Testis (tissue), 2 donors: ENCODE measurements at regions not wholly inside any gene's neighbourhood (a gene's known extent, or its start where the extent isn't known, plus 50 kb on each side); places are given as distances from the start of the nearest gene placed in this dataset.

Experiments used
- POLR2A ChIP-seq: fragments of 450-650 bp; IDR thresholded peaks from one replicate; pipeline ENCODE4 v1.6.1; 2017; ENCODE audit warnings: antibody characterized with exemption, mild to moderate bottlenecking, moderate library complexity
- TF ChIP-seq, protein P1 (sequence below), 3 experiments: fragments of 450-650 bp in 2 of 3; fragments of 200-600 bp in 1 of 3; sonication (generic) in 1 of 3; IDR thresholded peaks; one replicate each; pipeline ENCODE4 v1.5.1; 2016 to 2019; ENCODE audit warnings: antibody characterized with exemption in 3 of 3, mild to moderate bottlenecking in 2 of 3, moderate library complexity in 1 of 3

DNA sequence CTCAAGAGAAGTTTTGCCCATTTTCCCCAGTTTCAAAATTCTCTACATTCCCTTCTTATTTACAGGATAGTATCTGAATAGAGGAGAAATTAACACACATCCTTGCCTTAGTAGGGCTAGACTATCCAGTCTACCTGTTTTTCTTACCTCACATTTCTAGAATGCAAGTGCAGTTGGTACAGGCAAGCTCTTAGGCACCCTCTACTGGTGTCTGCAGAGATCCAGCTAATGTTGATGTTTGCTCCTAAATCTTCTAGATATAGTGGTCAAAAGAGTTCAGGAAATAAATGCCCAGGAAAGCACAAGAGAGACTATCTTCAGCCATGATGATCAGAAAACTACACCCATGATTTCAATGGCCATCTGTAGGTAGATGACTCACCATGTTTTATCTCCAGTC lies 205.3 kb downstream of the HTR7 start:
- TF ChIP-seq, protein P1, sequence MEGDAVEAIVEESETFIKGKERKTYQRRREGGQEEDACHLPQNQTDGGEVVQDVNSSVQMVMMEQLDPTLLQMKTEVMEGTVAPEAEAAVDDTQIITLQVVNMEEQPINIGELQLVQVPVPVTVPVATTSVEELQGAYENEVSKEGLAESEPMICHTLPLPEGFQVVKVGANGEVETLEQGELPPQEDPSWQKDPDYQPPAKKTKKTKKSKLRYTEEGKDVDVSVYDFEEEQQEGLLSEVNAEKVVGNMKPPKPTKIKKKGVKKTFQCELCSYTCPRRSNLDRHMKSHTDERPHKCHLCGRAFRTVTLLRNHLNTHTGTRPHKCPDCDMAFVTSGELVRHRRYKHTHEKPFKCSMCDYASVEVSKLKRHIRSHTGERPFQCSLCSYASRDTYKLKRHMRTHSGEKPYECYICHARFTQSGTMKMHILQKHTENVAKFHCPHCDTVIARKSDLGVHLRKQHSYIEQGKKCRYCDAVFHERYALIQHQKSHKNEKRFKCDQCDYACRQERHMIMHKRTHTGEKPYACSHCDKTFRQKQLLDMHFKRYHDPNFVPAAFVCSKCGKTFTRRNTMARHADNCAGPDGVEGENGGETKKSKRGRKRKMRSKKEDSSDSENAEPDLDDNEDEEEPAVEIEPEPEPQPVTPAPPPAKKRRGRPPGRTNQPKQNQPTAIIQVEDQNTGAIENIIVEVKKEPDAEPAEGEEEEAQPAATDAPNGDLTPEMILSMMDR (IDR thresholded peaks at IDR 0.05): no peak
- TF ChIP-seq POLR2A: no peak
